K562 (cell line): ENCODE measurements at regions not wholly inside any gene's neighbourhood (a gene's known extent, or its start where the extent isn't known, plus 50 kb on each side); places are given as distances from the start of the nearest gene placed in this dataset.

ENCODE experiments used
- CTBP1 ChIP-seq: fragments of 450-650 bp; IDR thresholded peaks from 2 replicates; pipeline ENCODE4 v1.6.1; 2016; ENCODE audit warnings: borderline replicate concordance
- ILK ChIP-seq: fragments of 450-650 bp; IDR thresholded peaks from 2 replicates; pipeline ENCODE4 v1.6.1; 2016; ENCODE audit warnings: missing genetic modification characterization, low read depth, mild to moderate bottlenecking, missing compliant biosample characterization, moderate library complexity, borderline replicate concordance
- KLF6 ChIP-seq: fragments of 250-450 bp; sonication (Bioruptor Pico); IDR thresholded peaks from 2 replicates; pipeline ENCODE4 v1.4.0; 2020; ENCODE audit warnings: mild to moderate bottlenecking, moderate library complexity, borderline replicate concordance
- PCBP1 ChIP-seq: fragments of 200-400 bp; formaldehyde crosslinking; IDR thresholded peaks from 2 replicates; pipeline ENCODE4 v1.6.1; 2018; ENCODE audit warnings: mild to moderate bottlenecking, low read depth, low read length; ENCODE audit not compliant: poor library complexity, severe bottlenecking
- RCOR1 ChIP-seq, 2 experiments: IDR thresholded peaks; 2 replicates each; pipeline ENCODE4 v1.6.1; 2012; ENCODE audit warnings: low read depth in 2 of 2, low read length in 2 of 2, borderline replicate concordance in 1 of 2, improper control_type of control experiment in 1 of 2
- TBL1XR1 ChIP-seq, 2 experiments: IDR thresholded peaks; 2 replicates each; pipeline ENCODE4 v1.6.1; 2012; ENCODE audit warnings: improper control_type of control experiment in 2 of 2, low read length in 2 of 2, mild to moderate bottlenecking in 1 of 2
- ZNF583 ChIP-seq: fragments of 250-450 bp; sonication (Bioruptor Pico); IDR thresholded peaks from 2 replicates; pipeline ENCODE4 v1.4.0; 2020
- TF ChIP-seq, protein P1 (sequence below): fragments of 450-650 bp; IDR thresholded peaks from 2 replicates; pipeline ENCODE4 v1.6.1; 2018; ENCODE audit not compliant: partially characterized antibody
- TF ChIP-seq, protein P2 (sequence below): fragments of 250-450 bp; sonication (Bioruptor Pico); IDR thresholded peaks from 2 replicates; pipeline ENCODE4 v1.4.0; 2020; ENCODE audit warnings: mild to moderate bottlenecking
- TF ChIP-seq, protein P3 (sequence below), 2 experiments: fragments of 250-450 bp in 1 of 2; fragments of 450-650 bp in 1 of 2; sonication (Bioruptor Pico) in 1 of 2; IDR thresholded peaks; 2 replicates each; pipeline versions ENCODE4 v1.6.1 to v1.8.0; 2016 to 2021; ENCODE audit warnings: mild to moderate bottlenecking in 2 of 2, moderate library complexity in 2 of 2, missing compliant biosample characterization in 1 of 2, missing genetic modification characterization in 1 of 2

DNA sequence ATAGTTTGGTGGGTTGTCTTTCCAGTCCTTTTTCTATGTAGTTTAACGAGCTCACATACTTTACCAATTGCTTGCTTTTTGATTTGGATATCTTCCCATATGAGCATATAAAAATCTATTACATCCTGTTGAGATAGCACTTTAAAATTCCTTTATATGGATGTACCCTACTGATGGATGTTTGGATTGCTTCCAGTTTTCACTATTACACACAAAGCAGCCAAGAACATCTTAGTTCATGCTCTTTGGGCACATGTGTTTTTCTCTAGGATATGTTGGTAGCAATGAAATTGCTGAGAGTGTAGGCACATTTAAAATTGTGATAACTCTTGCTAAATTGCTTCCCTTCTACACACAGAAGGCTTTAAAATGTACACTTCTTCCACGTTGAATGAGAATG is 56.1 kb upstream of the NTRK2 start (continued):
- TF ChIP-seq, protein P1, sequence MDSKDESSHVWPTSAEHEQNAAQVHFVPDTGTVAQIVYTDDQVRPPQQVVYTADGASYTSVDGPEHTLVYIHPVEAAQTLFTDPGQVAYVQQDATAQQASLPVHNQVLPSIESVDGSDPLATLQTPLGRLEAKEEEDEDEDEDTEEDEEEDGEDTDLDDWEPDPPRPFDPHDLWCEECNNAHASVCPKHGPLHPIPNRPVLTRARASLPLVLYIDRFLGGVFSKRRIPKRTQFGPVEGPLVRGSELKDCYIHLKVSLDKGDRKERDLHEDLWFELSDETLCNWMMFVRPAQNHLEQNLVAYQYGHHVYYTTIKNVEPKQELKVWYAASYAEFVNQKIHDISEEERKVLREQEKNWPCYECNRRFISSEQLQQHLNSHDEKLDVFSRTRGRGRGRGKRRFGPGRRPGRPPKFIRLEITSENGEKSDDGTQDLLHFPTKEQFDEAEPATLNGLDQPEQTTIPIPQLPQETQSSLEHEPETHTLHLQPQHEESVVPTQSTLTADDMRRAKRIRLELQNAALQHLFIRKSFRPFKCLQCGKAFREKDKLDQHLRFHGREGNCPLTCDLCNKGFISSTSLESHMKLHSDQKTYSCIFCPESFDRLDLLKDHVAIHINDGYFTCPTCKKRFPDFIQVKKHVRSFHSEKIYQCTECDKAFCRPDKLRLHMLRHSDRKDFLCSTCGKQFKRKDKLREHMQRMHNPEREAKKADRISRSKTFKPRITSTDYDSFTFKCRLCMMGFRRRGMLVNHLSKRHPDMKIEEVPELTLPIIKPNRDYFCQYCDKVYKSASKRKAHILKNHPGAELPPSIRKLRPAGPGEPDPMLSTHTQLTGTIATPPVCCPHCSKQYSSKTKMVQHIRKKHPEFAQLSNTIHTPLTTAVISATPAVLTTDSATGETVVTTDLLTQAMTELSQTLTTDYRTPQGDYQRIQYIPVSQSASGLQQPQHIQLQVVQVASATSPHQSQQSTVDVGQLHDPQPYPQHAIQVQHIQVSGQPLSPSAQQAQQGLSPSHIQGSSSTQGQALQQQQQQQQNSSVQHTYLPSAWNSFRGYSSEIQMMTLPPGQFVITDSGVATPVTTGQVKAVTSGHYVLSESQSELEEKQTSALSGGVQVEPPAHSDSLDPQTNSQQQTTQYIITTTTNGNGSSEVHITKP = no peak
- TF ChIP-seq KLF6 (CRISPR knock-in tag) = no peak
- TF ChIP-seq, protein P2, sequence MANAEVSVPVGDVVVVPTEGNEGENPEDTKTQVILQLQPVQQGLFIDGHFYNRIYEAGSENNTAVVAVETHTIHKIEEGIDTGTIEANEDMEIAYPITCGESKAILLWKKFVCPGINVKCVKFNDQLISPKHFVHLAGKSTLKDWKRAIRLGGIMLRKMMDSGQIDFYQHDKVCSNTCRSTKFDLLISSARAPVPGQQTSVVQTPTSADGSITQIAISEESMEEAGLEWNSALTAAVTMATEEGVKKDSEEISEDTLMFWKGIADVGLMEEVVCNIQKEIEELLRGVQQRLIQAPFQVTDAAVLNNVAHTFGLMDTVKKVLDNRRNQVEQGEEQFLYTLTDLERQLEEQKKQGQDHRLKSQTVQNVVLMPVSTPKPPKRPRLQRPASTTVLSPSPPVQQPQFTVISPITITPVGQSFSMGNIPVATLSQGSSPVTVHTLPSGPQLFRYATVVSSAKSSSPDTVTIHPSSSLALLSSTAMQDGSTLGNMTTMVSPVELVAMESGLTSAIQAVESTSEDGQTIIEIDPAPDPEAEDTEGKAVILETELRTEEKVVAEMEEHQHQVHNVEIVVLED = no peak
- TF ChIP-seq PCBP1 = no peak
- TF ChIP-seq, protein P3, sequence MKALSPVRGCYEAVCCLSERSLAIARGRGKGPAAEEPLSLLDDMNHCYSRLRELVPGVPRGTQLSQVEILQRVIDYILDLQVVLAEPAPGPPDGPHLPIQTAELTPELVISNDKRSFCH (CRISPR knock-in tag; IDR thresholded peaks at IDR 0.05) = no peak
- TF ChIP-seq, protein P3 (tag; IDR thresholded peaks at IDR 0.05) = no peak
- TF ChIP-seq TBL1XR1 (IDR thresholded peaks at IDR 0.05; ENCODE audit: low read length in 2 of 2) = no peak
- no peak for TF ChIP-seq ILK (tag)
- TF ChIP-seq CTBP1 = no peak
- TF ChIP-seq RCOR1 (IDR thresholded peaks at IDR 0.05; ENCODE audit: borderline replicate concordance in 1 of 2, low read depth in 2 of 2, low read length in 2 of 2) = no peak
- TF ChIP-seq ZNF583 = no peak
